ENCODE measurements at regions not wholly inside any gene's neighbourhood (a gene's known extent, or its start where the extent isn't known, plus 50 kb on each side); places are given as distances from the start of the nearest gene placed in this dataset.

GRCh38 chr3:35276568-35276967 is 362.8 kb upstream of the ARPP21 start:
- TF ChIP-seq, protein P1, sequence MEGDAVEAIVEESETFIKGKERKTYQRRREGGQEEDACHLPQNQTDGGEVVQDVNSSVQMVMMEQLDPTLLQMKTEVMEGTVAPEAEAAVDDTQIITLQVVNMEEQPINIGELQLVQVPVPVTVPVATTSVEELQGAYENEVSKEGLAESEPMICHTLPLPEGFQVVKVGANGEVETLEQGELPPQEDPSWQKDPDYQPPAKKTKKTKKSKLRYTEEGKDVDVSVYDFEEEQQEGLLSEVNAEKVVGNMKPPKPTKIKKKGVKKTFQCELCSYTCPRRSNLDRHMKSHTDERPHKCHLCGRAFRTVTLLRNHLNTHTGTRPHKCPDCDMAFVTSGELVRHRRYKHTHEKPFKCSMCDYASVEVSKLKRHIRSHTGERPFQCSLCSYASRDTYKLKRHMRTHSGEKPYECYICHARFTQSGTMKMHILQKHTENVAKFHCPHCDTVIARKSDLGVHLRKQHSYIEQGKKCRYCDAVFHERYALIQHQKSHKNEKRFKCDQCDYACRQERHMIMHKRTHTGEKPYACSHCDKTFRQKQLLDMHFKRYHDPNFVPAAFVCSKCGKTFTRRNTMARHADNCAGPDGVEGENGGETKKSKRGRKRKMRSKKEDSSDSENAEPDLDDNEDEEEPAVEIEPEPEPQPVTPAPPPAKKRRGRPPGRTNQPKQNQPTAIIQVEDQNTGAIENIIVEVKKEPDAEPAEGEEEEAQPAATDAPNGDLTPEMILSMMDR (IDR thresholded peaks at IDR 0.05), result no peak
- TF ChIP-seq IRF1 (CRISPR knock-in tag; IDR thresholded peaks at IDR 0.05) (no peak), ZNF121 (CRISPR knock-in tag; IDR thresholded peaks at IDR 0.05) (no peak), E2F5 (CRISPR knock-in tag; IDR thresholded peaks at IDR 0.05) (no peak), JUN (CRISPR knock-in tag; IDR thresholded peaks at IDR 0.05) (no peak), TCF7 (CRISPR knock-in tag; IDR thresholded peaks at IDR 0.05; ENCODE audit: low read depth) (no peak), USF1 (CRISPR knock-in tag; IDR thresholded peaks at IDR 0.05) (no peak), RELA (CRISPR knock-in tag; IDR thresholded peaks at IDR 0.05; ENCODE audit: borderline replicate concordance) (no peak), CREM (CRISPR knock-in tag; IDR thresholded peaks at IDR 0.05) (no peak), ATF2 (CRISPR knock-in tag; IDR thresholded peaks at IDR 0.05; ENCODE audit: borderline replicate concordance, low read depth) (no peak), SP1 (CRISPR knock-in tag; conservative IDR thresholded peaks at IDR 0.05) (no peak)
- TF ChIP-seq, protein P2, sequence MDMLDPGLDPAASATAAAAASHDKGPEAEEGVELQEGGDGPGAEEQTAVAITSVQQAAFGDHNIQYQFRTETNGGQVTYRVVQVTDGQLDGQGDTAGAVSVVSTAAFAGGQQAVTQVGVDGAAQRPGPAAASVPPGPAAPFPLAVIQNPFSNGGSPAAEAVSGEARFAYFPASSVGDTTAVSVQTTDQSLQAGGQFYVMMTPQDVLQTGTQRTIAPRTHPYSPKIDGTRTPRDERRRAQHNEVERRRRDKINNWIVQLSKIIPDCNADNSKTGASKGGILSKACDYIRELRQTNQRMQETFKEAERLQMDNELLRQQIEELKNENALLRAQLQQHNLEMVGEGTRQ (CRISPR knock-in tag; IDR thresholded peaks at IDR 0.05), result no peak
- TF ChIP-seq, protein P3, sequence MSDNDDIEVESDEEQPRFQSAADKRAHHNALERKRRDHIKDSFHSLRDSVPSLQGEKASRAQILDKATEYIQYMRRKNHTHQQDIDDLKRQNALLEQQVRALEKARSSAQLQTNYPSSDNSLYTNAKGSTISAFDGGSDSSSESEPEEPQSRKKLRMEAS (CRISPR knock-in tag; IDR thresholded peaks at IDR 0.05), result no peak

All from WTC11 (cell line).